Caki2 (cell line): ENCODE measurements at regions not wholly inside any gene's neighbourhood (a gene's known extent, or its start where the extent isn't known, plus 50 kb on each side); places are given as distances from the start of the nearest gene placed in this dataset.
"Not testable (repeated sequence)": the region's sequence is repeated elsewhere in the genome, so short reads cannot be mapped to it uniquely, and the experiment has no call there.

Source experiments
- DNase-seq: peaks from one replicate; pipeline ENCODE4 v3.0.0-alpha.2; 2015; ENCODE audit warnings: low read depth
- in situ Hi-C: cut with HindIII; loops from 2 replicates; pipeline ENCODE4 v1.10.0; 2016; ENCODE audit warnings: low sequenced_read_pairs, low pct_unique_long_range_greater_than_20kb, mixed read lengths

DNA sequence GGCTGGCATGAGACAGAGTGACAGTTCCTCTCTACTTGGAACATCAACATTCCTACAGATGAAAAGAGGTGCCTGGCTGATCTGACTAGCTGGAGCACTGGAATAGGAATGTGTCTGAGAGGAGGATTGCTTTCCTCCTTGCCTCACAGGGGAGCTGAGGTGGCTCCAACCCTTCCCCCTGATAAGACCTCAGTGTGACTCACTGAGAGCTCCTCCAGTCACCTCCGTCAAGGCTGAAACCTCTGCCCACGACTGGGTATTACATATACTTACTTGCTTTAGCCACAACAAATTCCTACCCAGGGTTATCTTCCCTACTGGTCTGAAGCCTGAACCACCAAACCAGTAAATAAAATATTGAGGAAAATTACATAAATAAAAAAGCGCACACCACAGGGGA is 342.7 kb upstream of the REG3G start:
- in situ Hi-C loops: no loop called here
- DNase-seq: no peak

DNA sequence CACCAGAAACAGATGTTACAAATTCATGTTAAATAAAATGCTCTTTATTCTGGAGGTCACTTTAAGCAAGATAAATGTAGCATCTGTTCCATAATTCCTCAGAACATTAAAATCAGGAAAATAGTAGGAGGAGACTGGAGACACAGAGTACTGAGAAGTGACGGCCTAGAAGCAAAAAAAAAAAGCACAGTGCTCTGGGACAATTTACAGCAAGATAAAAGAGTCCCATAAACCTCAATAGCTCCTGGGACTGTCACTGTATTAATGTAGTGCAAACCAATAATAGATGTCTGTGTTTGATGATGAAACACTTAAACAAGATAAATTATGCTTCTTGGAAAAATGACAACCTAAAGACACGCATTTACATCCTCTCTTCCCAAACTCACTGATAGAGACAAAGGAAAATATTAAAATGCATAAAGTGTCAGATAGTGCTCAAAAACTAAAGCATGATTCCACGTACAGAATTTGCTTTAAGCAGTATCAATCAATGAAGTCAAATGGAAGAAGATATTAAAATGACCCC is 338.8 kb upstream of the REG3G start:
- DNase-seq: no peak

DNA sequence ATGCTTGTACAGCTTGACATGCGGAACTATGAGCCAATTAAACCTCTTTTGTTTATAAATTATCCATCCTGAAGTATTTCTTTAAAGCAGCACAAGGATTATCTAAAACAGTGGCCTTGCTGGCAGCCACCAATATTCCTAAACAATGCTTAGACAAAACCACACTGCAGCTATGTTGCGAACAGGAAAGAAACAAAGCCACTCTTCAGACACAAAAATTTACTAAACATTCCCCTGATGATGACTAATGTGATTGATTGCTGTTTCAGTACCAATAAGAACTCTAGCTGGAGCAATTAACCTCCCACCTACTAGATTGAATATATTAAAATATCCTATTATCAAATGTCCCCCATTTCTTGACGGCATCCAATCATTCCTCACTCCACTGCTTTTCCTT is 325.8 kb upstream of the REG3G start:
- no peak for DNase-seq
- in situ Hi-C loops: no loop called here

More for the DNA sequence above, 338.8 kb upstream of the REG3G start:
- in situ Hi-C loops: no loop called here

DNA sequence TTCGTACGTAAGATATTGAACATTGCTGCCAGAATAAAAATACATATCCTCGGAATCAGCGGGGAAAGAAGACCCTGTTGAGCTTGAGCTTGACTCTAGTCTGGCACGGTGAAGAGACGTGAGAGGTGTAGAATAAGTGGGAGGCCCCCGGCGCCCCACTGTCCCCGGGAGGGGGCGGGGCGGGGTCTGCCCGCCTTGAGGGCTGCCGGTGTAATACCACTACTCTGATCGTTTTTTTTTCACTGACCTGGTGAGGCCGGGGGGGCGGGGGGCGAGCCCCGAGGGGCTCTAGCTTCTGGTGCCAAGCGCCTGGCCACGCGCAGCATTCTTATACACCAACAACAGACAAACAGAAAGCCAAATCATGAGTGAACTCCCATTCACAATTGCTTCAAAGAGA is 324.0 kb upstream of the REG3G start:
- in situ Hi-C loops: no loop called here

GRCh38 chr2:78707776-78708386 is 317.6 kb upstream of the REG3G start:
- DNase-seq: no peak
- in situ Hi-C loops: no loop called here

More for the DNA sequence above, 324.0 kb upstream of the REG3G start:
- DNase-seq: no peak

GRCh38 chr2:78710632-78711375 is 314.7 kb upstream of the REG3G start:
- in situ Hi-C loops: no loop called here
- DNase-seq: no peak

DNA sequence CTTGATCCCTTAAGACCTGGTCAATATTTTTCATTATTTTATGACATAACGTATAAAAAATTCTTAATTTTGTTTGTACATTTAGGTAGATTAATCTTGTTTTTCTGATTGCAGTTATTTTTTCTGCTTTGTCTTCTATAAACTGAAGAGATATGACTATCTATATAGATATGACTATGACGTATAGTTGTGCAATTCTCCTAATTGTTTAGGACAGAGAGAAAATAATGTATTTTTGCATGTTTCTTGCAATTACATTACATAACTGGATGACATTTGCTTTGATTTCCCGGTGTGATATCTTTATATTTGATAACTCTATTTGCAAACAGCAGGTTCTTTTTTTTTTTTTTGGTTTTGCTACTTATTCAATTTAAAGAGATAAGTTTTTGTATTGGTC is 310.2 kb upstream of the REG3G start:
- in situ Hi-C loops: no loop called here
- DNase-seq: no peak

GRCh38 chr2:78718024-78718423 is 307.5 kb upstream of the REG3G start:
- in situ Hi-C loops: no loop called here
- DNase-seq: no peak

GRCh38 chr2:78718473-78718872 is 307.0 kb upstream of the REG3G start:
- DNase-seq: no peak
- in situ Hi-C loops: no loop called here

DNA sequence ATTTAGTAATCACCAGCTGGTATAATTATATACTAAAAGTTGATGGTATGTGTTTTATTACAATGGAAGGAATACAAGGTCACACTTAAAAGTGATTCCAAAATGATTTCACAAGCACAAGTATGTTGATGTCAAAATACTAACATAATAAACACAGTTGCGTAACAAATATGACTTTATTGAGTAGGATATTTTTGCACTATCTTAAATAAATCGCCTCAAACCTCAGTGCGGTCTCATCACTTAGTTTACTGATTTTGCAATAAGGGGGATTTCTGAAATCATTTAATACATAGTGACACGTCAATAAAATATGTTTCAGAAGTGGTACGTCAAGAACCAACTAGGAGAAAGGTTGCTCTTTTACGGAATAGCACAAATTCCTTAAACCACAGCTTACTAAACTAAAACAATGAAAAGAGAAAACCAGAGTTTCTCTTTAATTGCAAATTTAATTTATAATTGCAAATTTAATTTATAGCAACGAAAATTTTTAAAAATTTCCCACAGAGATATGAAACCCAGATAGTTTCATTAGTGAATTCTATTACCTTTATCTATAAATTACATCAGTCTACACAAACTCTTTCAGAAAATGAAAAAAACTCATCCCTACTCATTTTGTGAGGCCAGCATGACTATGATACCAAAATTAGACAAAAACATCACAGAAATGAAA is 304.0 kb upstream of the REG3G start:
- no peak for DNase-seq
- in situ Hi-C loops: no loop called here

GRCh38 chr2:78734221-78734620 is 291.3 kb upstream of the REG3G start:
- in situ Hi-C loops: no loop called here
- no peak for DNase-seq

GRCh38 chr2:78739282-78739681 is 286.2 kb upstream of the REG3G start:
- no peak for DNase-seq
- in situ Hi-C loops: no loop called here

GRCh38 chr2:78749638-78750037 is 275.9 kb upstream of the REG3G start:
- in situ Hi-C loops: no loop called here
- no peak for DNase-seq

DNA sequence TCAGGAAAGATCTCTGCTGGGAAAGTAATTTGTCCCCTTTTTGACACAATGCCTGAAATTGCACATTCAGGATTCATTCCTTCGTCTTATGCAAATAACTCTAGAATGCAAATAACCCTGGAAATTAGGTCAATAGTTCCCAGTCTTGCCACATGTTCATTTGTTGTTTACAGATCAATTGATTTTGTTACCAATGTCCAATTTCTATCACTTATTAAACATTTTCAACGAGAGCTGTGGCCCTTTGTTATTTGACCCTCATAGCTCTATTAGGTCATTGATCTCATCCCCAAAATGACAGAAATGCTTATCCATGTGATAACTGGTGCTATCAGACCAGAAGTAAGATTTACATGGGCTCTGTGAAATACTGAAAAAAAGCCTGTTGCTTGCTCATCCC is 275.3 kb upstream of the REG3G start:
- in situ Hi-C loops: no loop called here
- DNase-seq: no peak

GRCh38 chr2:78754930-78755329 is 270.6 kb upstream of the REG3G start:
- in situ Hi-C loops: no loop called here
- DNase-seq: no peak

DNA sequence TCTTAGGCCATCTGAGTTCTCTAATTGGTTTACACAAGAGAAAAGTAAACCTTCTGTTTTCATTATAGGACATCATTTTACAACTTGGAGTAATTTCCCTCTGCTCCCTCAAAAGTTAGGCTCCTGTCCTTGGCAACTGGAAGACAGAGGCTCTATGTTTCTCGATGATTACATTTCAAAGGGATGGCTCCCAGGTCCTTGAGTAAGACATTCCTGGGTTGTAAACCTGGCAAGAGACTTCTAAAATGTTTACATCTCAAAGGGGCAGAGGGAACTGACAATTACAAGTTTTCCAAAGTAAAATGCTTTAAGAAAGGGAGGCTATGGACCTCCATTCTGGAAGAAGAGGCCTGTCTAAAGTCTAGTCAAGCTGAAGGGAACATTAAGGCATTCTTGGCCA is 268.3 kb upstream of the REG3G start:
- no peak for DNase-seq
- in situ Hi-C loops: no loop called here

DNA sequence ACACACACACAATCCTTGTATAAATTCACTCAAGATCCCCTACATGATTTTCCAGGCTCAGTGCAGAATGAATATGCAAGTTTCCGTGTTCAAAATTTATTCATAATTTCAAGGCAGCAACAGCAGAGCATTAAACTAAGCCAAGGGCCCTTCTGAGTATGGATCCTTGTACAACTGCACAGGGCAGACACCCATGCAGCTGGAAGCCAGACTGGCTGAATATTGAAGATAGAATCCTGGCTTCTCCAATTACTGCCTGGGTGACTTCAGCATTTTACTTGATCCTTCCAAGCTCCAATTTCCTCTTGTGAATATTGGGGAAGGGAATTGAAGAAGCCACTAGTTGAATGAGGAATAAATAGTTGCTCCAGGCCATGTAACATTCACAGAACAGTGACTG is 267.9 kb upstream of the REG3G start:
- in situ Hi-C loops: no loop called here
- no peak for DNase-seq

DNA sequence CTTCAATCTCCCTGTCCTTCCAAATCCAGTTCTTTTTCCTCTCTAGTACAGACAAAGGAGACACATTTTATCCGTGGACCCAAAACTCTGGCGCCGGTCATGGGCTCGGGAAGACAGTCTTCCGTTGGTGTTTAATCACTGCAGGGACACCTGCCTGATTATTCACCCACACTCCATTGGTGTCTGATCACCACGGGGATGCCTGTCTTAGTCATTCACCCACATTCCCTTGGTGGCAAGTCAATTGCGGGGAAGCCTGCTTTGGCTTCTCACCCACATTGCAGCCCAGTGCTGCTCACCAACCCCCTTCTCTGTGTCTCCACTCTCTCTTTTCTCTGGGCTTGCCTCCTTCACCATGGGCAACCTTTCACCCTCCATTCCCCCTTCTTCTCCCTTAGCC is 266.7 kb upstream of the REG3G start:
- DNase-seq, in situ Hi-C loops: not testable (repeated sequence)

- no peak for DNase-seq
- in situ Hi-C loops: no loop called here
These were observed 259.0 kb upstream of the REG3G start for GRCh38 chr2:78766459-78766858.
